SJCRH30 (cell line): ENCODE measurements at regions not wholly inside any gene's neighbourhood (a gene's known extent, or its start where the extent isn't known, plus 50 kb on each side); places are given as distances from the start of the nearest gene placed in this dataset.
"Not testable (repeated sequence)": the region's sequence is repeated elsewhere in the genome, so short reads cannot be mapped to it uniquely, and the experiment has no call there.

Source experiments
- DNase-seq, 2 experiments: peaks; one replicate each; pipeline ENCODE4 v3.0.0-alpha.2; 2015 to 2020
- H3K27ac ChIP-seq: fragments of 250-450 bp; sonication (Bioruptor Pico); 2 replicates; pipeline ENCODE4 v1.5.1; 2020; ENCODE audit warnings: mild to moderate bottlenecking, moderate library complexity
- H3K27me3 ChIP-seq: fragments of 250-450 bp; sonication (Bioruptor Pico); 2 replicates; pipeline ENCODE4 v1.5.1; 2020; ENCODE audit warnings: mild to moderate bottlenecking, moderate library complexity
- H3K36me3 ChIP-seq: fragments of 250-450 bp; sonication (Bioruptor Pico); 2 replicates; pipeline ENCODE4 v1.5.1; 2020; ENCODE audit warnings: mild to moderate bottlenecking, moderate library complexity
- H3K4me1 ChIP-seq: fragments of 250-450 bp; sonication (Bioruptor Pico); 2 replicates; pipeline ENCODE4 v1.5.1; 2020; ENCODE audit warnings: mild to moderate bottlenecking, moderate library complexity
- H3K4me3 ChIP-seq: fragments of 250-450 bp; sonication (Bioruptor Pico); 2 replicates; pipeline ENCODE4 v1.5.1; 2020; ENCODE audit warnings: mild to moderate bottlenecking, moderate library complexity
- H3K9me3 ChIP-seq: fragments of 250-450 bp; sonication (Bioruptor Pico); replicated peaks from 2 replicates; pipeline ENCODE4 v1.5.1; 2020; ENCODE audit warnings: mild to moderate bottlenecking, moderate library complexity

DNA sequence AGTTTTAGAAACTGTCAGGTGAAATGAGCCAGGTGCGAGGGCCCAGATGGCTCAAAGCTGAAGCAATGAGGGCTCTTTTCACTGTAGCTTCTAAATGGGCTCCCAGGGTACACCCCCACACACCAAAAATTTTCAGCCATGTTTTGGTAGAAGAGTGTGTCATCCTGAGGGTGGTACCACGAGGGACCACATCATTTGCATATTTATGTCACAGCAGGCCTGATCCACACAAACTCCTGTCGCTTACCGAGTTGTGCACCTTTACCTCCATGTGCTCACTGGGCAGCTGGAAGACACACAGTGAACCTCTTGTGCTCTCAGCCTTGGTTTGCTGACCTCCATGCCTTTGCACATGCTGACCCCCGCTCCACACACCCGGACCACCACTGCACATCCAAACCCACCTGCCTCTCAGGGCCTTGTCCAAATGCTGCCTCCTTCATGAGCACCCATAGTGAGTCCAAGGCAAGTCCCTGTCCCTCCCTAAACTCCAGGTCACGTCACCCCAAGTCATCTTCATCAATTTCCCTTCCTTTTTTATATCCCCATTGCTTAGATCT lies 352.2 kb downstream of the BCL2L11 start:
- not testable (repeated sequence) for H3K4me1 ChIP-seq, H3K27me3 ChIP-seq, DNase-seq, H3K27ac ChIP-seq, H3K36me3 ChIP-seq, H3K9me3 ChIP-seq, H3K4me3 ChIP-seq

DNA sequence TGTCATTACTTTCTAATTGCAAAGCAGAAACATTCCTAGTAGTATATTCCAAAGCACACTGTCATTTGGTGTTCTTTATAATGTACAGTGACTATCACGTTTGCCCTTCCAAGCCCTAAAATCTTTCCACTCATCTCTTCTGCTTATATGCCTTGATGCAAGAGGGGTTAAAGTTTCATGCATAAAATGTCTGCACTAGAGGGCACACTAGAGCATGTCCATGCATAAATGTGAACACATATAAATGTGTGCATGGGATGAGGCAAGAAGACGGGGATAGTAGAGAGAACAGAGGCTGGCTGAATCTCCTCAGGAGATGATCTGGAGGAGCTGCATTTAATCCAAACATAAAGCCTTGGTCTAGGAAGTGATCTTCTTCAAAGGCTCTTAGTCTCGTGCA lies 352.8 kb downstream of the BCL2L11 start:
- not testable (repeated sequence) for H3K4me1 ChIP-seq, H3K27me3 ChIP-seq, H3K9me3 ChIP-seq, H3K27ac ChIP-seq, H3K4me3 ChIP-seq, DNase-seq, H3K36me3 ChIP-seq

DNA sequence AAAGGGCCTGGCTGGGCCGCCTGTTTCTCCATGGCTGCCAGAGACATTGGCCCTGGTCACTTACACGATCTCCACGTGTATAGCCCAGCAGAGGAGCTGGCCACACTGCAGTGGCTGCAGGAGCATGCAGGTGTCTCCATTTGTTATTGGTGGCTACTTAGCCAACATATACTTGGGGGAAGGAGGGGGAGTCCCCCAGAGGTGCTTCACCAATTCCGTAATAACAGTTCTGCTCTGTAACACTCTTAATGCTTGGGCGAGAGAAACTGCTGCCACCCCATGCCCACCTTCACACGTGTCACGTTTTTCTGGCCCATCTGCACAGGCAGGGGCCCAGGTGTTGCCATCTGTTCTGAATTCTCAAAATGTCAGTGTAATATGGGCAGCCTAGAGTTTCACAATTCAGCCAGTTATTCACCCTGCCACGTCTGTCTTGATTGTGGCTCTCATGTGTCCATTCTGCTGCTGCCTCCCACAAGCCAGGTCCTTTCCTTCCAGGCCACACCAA lies 353.5 kb downstream of the BCL2L11 start:
- H3K27ac ChIP-seq, H3K9me3 ChIP-seq: not testable (repeated sequence)

DNA sequence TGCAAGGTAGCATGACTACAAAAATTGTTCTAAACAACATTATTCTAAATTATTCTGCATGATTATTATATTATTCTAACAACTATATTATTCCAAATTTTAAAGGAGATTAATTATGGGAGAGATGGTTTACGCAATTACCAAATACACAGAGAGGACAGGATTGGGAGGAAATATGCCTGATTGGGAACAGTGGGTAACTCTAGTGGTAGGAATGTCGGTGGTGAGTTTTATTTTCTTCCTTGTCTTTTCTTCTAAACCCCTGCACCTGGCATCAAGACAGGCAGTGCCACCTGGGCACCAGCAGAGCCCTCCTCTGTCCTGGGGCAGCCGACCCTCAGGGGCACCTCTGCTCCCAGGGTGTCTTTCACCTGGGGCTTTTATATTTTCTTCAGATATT lies 357.6 kb downstream of the BCL2L11 start:
- H3K9me3 ChIP-seq, H3K27ac ChIP-seq, H3K27me3 ChIP-seq, H3K4me3 ChIP-seq, DNase-seq, H3K36me3 ChIP-seq, H3K4me1 ChIP-seq: not testable (repeated sequence)

More for the DNA sequence above, 353.5 kb downstream of the BCL2L11 start:
- not testable (repeated sequence) for DNase-seq, H3K36me3 ChIP-seq, H3K4me3 ChIP-seq, H3K27me3 ChIP-seq, H3K4me1 ChIP-seq

DNA sequence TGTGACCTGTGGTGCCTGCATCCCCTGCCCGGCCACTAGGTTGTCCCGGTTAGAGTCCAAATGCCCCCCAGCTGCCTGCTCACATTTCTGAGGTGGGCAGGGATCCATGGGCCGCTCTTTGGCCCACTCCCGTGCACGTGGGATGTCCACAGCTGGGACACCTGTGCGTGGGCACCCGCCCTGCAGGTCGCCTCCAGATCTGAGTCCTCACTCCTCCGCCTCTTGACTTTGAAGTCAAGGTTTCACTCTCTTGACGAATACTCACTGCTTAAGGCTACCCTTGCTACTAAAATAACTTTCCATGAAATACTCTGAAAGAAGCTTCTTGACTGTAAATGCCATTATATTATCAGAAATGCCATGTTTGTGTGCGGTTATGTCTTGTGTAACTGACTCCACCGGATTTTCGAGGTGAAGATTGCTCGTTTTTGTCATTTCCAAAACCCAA lies 358.2 kb downstream of the BCL2L11 start:
- not testable (repeated sequence) for H3K27ac ChIP-seq, H3K9me3 ChIP-seq, DNase-seq, H3K27me3 ChIP-seq, H3K4me1 ChIP-seq, H3K4me3 ChIP-seq, H3K36me3 ChIP-seq

DNA sequence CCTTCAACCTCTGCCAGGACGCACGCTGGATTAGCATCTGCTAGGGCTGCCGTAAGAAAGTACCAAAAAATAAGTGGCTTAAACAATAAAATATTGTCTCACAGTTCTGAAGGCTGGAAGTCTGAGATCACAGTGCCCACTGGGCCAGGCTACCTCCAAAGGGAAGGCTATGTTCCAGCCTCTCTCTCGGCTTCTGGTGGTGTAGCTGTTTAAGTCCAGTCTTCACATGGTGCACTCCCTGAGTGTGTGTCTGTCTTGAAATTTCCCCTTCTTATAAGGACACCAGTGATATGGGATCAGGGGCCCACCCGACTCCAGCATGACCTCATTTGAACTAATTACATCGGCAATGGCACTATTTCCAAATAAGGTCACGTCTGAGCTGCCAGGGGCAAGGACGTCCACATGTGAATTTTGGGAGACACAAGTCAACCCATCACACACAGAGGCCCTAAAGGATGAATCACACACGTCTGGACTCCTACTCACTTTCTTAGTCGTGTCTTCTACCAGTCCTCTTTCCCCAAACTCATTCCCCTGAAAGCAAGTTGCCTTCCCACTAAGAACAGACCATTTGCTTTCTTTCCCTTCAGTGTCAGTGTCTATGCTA lies 359.4 kb downstream of the BCL2L11 start:
- not testable (repeated sequence) for H3K27me3 ChIP-seq, DNase-seq, H3K9me3 ChIP-seq, H3K4me1 ChIP-seq, H3K4me3 ChIP-seq, H3K27ac ChIP-seq, H3K36me3 ChIP-seq

DNA sequence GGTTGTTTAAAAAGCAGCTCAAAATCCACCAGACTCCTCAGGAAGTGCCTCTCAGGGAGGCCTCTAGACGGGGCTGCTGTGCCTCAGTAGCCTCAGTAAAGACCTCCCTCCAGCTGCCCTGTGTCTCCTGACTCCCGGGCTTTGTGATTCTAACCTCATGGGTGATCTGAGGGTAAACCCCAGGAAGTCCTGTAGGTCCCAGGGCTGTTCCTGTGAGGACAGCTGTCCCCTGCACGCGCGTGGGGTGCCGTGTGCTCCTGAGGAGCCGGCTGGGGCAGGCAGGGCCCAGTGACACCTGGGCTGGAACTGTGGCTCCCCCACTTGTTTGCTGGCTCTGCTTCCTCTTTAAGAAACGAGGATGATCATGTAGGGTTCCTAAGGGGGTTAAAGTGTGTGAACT lies 359.9 kb downstream of the BCL2L11 start:
- H3K27me3 ChIP-seq, H3K4me1 ChIP-seq, H3K36me3 ChIP-seq, H3K4me3 ChIP-seq, H3K27ac ChIP-seq, H3K9me3 ChIP-seq: not testable (repeated sequence)
- peak in 1 of 2 experiments; percentile 41 for DNase-seq

DNA sequence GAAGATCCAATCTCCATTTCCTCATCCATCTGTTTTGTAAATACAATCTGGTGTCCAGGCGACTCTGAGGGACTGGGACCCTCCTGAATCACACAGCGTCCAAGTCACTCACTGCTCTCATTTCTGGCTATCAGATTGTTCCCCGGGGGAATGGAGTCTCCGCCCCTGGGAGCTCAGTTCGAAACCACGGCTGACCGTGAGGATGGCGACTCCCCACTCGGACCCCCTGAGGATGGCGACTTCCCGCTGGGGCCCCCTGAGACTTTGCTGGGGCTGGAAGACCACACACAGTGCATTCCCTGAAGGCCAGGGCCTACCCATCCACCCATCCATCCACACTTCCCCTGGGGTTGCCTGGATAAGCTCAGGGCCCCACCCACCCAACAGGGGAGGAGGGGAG lies 360.5 kb downstream of the BCL2L11 start:
- H3K4me3 ChIP-seq, H3K9me3 ChIP-seq, H3K27ac ChIP-seq, H3K4me1 ChIP-seq, H3K27me3 ChIP-seq, H3K36me3 ChIP-seq: not testable (repeated sequence)
- peak; percentile 26 to 32 for DNase-seq

DNA sequence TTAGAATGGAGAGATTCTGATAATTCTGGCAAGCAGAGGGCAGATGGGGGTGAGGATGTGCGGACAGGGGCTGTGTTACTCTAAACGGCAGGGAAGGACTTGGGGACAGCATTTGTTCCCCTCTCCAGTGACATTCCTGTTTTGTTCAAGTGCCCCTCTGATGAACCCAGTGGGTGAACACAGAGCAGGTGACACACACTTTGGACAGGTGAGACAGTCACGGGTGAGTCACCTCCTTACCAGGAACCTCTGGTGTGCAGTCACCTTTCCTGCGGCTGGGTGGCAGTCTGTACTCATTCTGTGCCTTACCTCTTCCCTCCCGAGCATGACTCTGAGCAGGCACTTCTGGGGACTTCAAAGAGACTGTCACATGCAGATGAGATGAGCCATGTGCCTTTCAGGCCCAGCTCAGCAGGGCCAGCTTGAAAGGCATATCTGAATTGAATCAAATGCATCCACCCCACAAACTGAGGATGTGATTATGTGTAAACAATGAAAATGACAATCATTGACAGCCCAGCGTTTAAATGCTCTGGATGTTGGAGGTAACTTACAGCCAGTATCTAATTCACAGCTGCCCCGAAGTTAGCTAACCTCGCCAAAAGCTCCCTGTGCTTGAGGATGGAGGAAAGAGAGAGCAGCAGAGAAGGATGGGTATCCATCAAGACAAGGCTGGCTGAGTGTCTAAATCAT lies 362.4 kb downstream of the BCL2L11 start:
- not testable (repeated sequence) for H3K9me3 ChIP-seq, H3K27ac ChIP-seq, DNase-seq, H3K4me1 ChIP-seq, H3K36me3 ChIP-seq, H3K4me3 ChIP-seq, H3K27me3 ChIP-seq

DNA sequence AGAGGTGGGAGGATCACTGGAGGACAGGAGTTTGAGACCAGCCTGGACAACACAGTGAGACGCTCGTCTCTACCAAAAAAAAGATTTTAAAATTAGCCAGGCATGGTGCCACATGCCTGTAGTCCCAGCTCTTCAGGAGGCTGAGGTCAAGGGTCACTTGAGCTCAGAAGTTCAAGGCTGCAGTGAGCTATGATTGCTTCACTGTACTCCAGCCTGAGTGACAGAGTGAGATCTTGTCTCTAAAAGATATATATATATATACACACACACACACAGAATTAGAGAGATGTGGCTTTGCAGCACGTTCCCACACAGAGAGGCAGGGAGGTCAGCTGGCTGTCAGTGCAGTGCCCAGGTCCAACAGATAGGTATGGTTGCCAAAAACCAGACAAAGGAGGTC lies 363.4 kb downstream of the BCL2L11 start:
- not testable (repeated sequence) for H3K36me3 ChIP-seq, H3K4me1 ChIP-seq, H3K27ac ChIP-seq, H3K9me3 ChIP-seq, H3K4me3 ChIP-seq, DNase-seq, H3K27me3 ChIP-seq

DNA sequence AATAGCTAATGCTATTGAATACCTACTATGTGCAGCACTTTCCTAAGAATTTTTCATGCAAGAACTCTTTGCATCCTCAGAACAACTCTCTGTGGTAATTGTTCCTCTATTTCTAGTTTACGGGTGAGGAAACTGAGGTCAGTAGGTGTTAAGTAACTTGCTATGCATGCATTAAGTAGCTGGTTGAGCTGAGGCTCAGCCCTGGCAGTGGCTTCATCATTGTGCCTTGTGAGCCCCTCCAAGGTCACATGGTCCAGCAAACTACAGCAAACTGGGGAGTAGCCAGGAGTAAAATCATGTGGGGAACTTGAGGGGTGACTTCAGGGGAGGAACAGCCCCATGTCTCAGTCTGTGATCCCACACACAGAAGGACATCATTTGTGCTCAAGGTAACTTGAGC lies 365.2 kb downstream of the BCL2L11 start:
- H3K27me3 ChIP-seq, H3K27ac ChIP-seq, H3K9me3 ChIP-seq, DNase-seq, H3K36me3 ChIP-seq, H3K4me1 ChIP-seq, H3K4me3 ChIP-seq: not testable (repeated sequence)

DNA sequence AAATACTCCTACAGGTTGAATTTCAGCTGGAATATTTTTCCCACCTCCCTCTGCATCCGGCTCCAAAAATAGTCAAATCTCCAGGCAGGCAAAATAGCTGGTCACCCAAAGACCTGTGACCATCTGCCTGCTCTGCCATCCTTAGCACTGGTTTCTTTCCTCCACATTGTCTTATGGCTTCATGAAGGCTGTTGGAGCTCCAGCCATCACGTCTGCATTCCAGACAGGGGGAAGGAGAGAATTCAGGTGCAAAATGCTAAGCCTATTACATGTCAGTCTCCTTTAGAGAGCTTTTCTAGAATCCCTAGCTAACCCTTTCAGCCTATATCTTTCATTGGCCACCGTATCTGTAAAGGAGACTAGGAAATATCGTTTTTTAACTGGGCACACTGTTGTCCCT lies 367.7 kb downstream of the BCL2L11 start:
- not testable (repeated sequence) for H3K27ac ChIP-seq, H3K4me1 ChIP-seq, DNase-seq, H3K27me3 ChIP-seq, H3K4me3 ChIP-seq, H3K9me3 ChIP-seq, H3K36me3 ChIP-seq

DNA sequence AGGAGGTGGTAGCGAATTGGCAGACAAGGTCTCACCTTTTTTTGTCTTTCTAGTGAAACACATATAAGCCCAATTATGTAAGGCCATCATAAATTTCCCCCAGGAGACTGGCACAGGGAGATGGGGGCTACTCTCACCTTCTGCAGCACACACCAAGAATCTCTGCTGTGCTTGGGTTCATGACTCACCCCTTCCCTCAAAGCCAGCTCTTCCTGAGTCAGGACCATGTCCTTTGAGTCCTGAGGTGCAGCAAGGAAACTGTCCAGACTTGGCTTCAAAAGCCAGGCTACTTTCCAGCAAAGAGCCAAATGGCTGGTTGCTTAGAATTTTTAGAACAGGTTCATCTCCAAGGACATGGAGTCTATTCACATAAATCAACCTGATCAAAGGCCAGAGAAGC lies 368.7 kb downstream of the BCL2L11 start:
- not testable (repeated sequence) for H3K4me3 ChIP-seq, H3K27me3 ChIP-seq, H3K4me1 ChIP-seq, H3K27ac ChIP-seq, H3K9me3 ChIP-seq, H3K36me3 ChIP-seq, DNase-seq

DNA sequence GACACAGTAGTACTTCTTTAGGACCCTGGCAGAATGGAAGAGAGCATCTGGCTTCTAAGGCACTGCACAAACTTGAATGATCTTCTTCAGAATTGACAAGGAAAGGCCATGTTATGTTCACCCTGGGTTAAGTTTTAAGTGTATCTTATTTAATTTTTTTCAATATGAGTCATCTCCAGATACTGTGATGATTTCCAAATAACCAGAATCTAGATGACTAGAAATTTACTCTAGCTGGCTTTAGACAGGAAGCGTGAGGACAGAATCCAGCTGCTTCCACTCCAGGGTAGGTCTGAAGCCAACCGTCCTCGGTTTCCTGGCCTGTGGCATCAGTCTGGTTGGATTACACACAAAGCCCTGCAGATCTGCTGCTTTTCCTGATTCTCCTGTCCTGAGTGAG lies 370.5 kb downstream of the BCL2L11 start:
- not testable (repeated sequence) for H3K27ac ChIP-seq, H3K9me3 ChIP-seq, H3K27me3 ChIP-seq, H3K4me3 ChIP-seq, DNase-seq, H3K4me1 ChIP-seq, H3K36me3 ChIP-seq

DNA sequence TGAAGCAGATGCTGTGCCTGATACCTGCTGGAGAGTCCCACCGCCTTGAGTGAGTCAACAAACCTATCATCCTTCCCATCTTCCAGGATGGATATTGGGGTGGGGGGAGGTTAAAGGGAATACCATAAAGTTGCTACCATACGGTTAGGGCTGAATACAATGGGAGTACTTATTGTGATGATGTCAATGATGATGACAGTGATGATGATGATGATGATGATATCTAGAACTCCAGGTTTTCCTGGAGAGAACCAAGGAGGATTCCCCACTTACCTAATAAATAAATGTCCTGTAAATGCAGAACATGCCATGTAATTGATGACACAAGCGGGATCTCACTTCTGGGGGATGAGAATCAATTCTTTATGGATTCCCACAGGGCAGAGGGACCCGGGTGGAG lies 370.9 kb downstream of the BCL2L11 start:
- not testable (repeated sequence) for DNase-seq, H3K36me3 ChIP-seq, H3K4me1 ChIP-seq, H3K9me3 ChIP-seq, H3K4me3 ChIP-seq, H3K27me3 ChIP-seq, H3K27ac ChIP-seq
